GM23338 (cell line): ENCODE measurements at regions not wholly inside any gene's neighbourhood (a gene's known extent, or its start where the extent isn't known, plus 50 kb on each side); places are given as distances from the start of the nearest gene placed in this dataset.

Source experiments
- ATAC-seq: fragments of 200-7000 bp; cut with Tn5 transposase; 3 replicates; pipeline ENCODE4 v1.9.1; 2020
- DNase-seq: peaks from one replicate; pipeline ENCODE4 v3.0.0-alpha.2; 2015; ENCODE audit warnings: low spot score
- H2AFZ ChIP-seq: fragments of 200-600 bp; sonication (generic); 2 replicates; pipeline ENCODE4 v1.8.0; 2016; ENCODE audit warnings: antibody characterized with exemption, mild to moderate bottlenecking, moderate library complexity
- H3F3A ChIP-seq: fragments of 200-600 bp; sonication (generic); replicated peaks from 2 replicates; pipeline ENCODE4 v1.8.0; 2017; ENCODE audit warnings: antibody characterized with exemption, mixed run types, low read depth
- H3K27ac ChIP-seq: fragments of 200-600 bp; sonication (generic); 2 replicates; pipeline ENCODE4 v1.6.1; 2016; ENCODE audit warnings: low read depth
- H3K27me3 ChIP-seq: fragments of 200-600 bp; sonication (generic); 2 replicates; pipeline ENCODE4 v1.8.0; 2016; ENCODE audit warnings: mild to moderate bottlenecking, mixed run types, moderate library complexity; ENCODE audit not compliant: insufficient read depth
- H3K36me3 ChIP-seq: fragments of 200-600 bp; sonication (generic); 2 replicates; pipeline ENCODE4 v1.8.0; 2016; ENCODE audit warnings: mild to moderate bottlenecking; ENCODE audit not compliant: insufficient read depth
- H3K4me1 ChIP-seq: fragments of 200-600 bp; sonication (generic); 2 replicates; pipeline ENCODE4 v1.8.0; 2016; ENCODE audit warnings: mild to moderate bottlenecking, moderate library complexity; ENCODE audit not compliant: insufficient read depth
- H3K4me2 ChIP-seq: fragments of 200-600 bp; sonication (generic); 2 replicates; pipeline ENCODE4 v1.7.1; 2017; ENCODE audit warnings: mixed run types
- H3K4me3 ChIP-seq: fragments of 200-600 bp; sonication (generic); 2 replicates; pipeline ENCODE4 v1.6.1; 2016; ENCODE audit warnings: mixed run types
- H3K79me2 ChIP-seq: fragments of 200-600 bp; sonication (generic); replicated peaks from 2 replicates; pipeline ENCODE4 v1.8.0; 2017; ENCODE audit warnings: mild to moderate bottlenecking; ENCODE audit not compliant: insufficient read depth
- H3K9me2 ChIP-seq: fragments of 200-600 bp; sonication (generic); 2 replicates; pipeline ENCODE4 v1.8.0; 2017; ENCODE audit not compliant: insufficient read depth
- H4K20me1 ChIP-seq: fragments of 200-600 bp; sonication (generic); replicated peaks from 2 replicates; pipeline ENCODE4 v1.8.0; 2017; ENCODE audit warnings: mild to moderate bottlenecking; ENCODE audit not compliant: insufficient read depth
- H3K27ac Mint-ChIP-seq: 2 replicates; pipeline ENCODE4 v1.8.0; 2020; ENCODE audit warnings: inconsistent platforms, mild to moderate bottlenecking, moderate library complexity, mixed read lengths
- H3K27me3 Mint-ChIP-seq: 3 replicates; pipeline ENCODE4 v1.8.0; 2022; ENCODE audit warnings: low read depth, mild to moderate bottlenecking, moderate library complexity, mixed read lengths, inconsistent platforms; ENCODE audit not compliant: insufficient read depth, poor library complexity
- H3K36me3 Mint-ChIP-seq: 3 replicates; pipeline ENCODE4 v1.8.0; 2021; ENCODE audit warnings: low read depth, mild to moderate bottlenecking, inconsistent platforms, moderate library complexity, mixed read lengths
- H3K4me1 Mint-ChIP-seq: 3 replicates; pipeline ENCODE4 v1.8.0; 2020; ENCODE audit warnings: mild to moderate bottlenecking, inconsistent platforms, mixed read lengths
- H3K4me3 Mint-ChIP-seq: 3 replicates; pipeline ENCODE4 v1.8.0; 2021; ENCODE audit warnings: moderate library complexity, mild to moderate bottlenecking, inconsistent platforms, mixed read lengths
- H3K9me3 Mint-ChIP-seq: 3 replicates; pipeline ENCODE4 v1.8.0; 2020; ENCODE audit warnings: moderate library complexity, mild to moderate bottlenecking, inconsistent platforms, mixed read lengths
- CREB1 ChIP-seq: fragments of 250-450 bp; sonication (Bioruptor Pico); IDR thresholded peaks from 2 replicates; pipeline ENCODE4 v1.5.0; 2020; ENCODE audit warnings: low read depth, mild to moderate bottlenecking, moderate library complexity
- CTCF ChIP-seq, 2 experiments: fragments of 200-600 bp in 1 of 2; sonication (generic) in 1 of 2; conservative IDR thresholded peaks; 2 replicates each; pipeline versions ENCODE4 v1.5.1 to v1.6.1; 2016 to 2017; ENCODE audit warnings: antibody characterized with exemption in 2 of 2, low read depth in 2 of 2, mild to moderate bottlenecking in 2 of 2, moderate library complexity in 1 of 2
- EZH2phosphoT487 ChIP-seq: fragments of 200-600 bp; sonication (generic); IDR thresholded peaks from one replicate; pipeline ENCODE4 v1.8.1; 2018; ENCODE audit warnings: antibody characterized with exemption; ENCODE audit not compliant: unreplicated experiment
- JUNB ChIP-seq: IDR thresholded peaks from one replicate; pipeline ENCODE4 v1.6.1; 2016; ENCODE audit warnings: antibody characterized with exemption; ENCODE audit not compliant: unreplicated experiment
- NANOG ChIP-seq: IDR thresholded peaks from 2 replicates; pipeline ENCODE4 v1.6.1; 2016; ENCODE audit warnings: antibody characterized with exemption, borderline replicate concordance
- POLR2AphosphoS5 ChIP-seq: IDR thresholded peaks from 2 replicates; pipeline ENCODE4 v1.6.1; 2016; ENCODE audit warnings: antibody characterized with exemption, low read depth
- ZNF114 ChIP-seq: fragments of 250-450 bp; sonication (Bioruptor Pico); IDR thresholded peaks from 2 replicates; pipeline ENCODE4 v1.5.0; 2020; ENCODE audit warnings: mild to moderate bottlenecking, moderate library complexity
- ZNF462 ChIP-seq: fragments of 250-450 bp; sonication (Bioruptor Pico); IDR thresholded peaks from 2 replicates; pipeline ENCODE4 v1.5.0; 2020; ENCODE audit warnings: mild to moderate bottlenecking, moderate library complexity

GRCh38 chr6:86526238-86526637 is 411.1 kb upstream of the HTR1E start:
- Histone ChIP-seq H3K4me1 (no peaks in the 10 kb centered on the region), H3K27ac (no peak overlapping the region), H4K20me1 (no peaks in the 10 kb centered on the region), H3K36me3 (no peaks in the 10 kb centered on the region), H3F3A (no peaks in the 10 kb centered on the region), H3K4me3 (no peak overlapping the region), H3K27me3 (no peaks in the 10 kb centered on the region), H3K4me2 (no peak overlapping the region), H2AFZ (no peak overlapping the region), H3K9me2 (no peaks in the 10 kb centered on the region; the same call in 1 of the 2 replicates), H3K79me2 (no peaks in the 10 kb centered on the region)
- DNase-seq = no peak
- no peak for TF ChIP-seq ZNF114
- TF ChIP-seq CREB1 (CRISPR knock-in tag) = no peak
- TF ChIP-seq EZH2phosphoT487 = no peak
- TF ChIP-seq CTCF (conservative IDR thresholded peaks at IDR 0.05; ENCODE audit: low read depth in 2 of 2) = no peak
- no peak for TF ChIP-seq POLR2AphosphoS5
- TF ChIP-seq ZNF462 (CRISPR knock-in tag) = no peak
- TF ChIP-seq JUNB = no peak
- no peak for TF ChIP-seq NANOG
- Mint-ChIP-seq H3K27ac (no peak overlapping the region), H3K27me3 (peaks cover 8% of the 10 kb centered on the region), H3K36me3 (no peaks in the 10 kb centered on the region), H3K4me1 (no peaks in the 10 kb centered on the region), H3K9me3 (peaks cover 13% of the 10 kb centered on the region; the same call in 2 of the 3 replicates), H3K4me3 (no peak overlapping the region)
- no peak for ATAC-seq
